ENCODE measurements at regions not wholly inside any gene's neighbourhood (a gene's known extent, or its start where the extent isn't known, plus 50 kb on each side); places are given as distances from the start of the nearest gene placed in this dataset.
A peak's percentile ranks its signal among the peaks of the same experiment; 100 is the strongest.
"Not testable (repeated sequence)": the region's sequence is repeated elsewhere in the genome, so short reads cannot be mapped to it uniquely, and the experiment has no call there.

DNA sequence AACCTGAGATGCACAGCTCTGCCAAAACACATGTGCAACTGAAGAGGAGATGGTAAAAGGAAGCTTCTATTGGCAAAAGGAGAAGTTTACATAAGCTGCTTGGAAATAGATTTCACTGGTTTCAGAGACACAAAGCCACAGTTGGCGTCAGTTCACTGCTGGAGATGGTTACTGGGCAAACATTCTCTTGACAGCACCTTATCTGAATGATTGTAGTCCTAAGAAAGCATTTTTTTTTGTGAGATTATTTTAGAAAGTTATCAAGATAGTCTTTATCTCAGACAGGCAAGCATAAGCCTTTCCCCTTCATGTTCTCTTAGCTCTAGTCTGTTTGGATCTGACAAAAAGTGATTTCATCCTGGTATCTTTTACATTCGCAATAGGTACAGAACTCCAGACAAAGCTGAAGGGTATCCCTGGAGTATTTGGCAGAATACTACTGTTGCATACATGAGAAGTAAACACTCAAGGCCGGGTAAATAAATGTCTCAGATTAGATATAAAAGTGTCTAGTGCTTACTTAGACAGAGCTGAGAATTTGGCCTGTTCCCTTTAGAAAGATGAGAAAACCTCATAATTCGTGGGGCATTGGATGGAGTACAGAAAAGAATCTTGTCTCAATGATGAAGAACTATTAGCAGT is 1668.0 kb upstream of the NUDT12 start:
- DNase-seq, result peak; percentile 52

DNA sequence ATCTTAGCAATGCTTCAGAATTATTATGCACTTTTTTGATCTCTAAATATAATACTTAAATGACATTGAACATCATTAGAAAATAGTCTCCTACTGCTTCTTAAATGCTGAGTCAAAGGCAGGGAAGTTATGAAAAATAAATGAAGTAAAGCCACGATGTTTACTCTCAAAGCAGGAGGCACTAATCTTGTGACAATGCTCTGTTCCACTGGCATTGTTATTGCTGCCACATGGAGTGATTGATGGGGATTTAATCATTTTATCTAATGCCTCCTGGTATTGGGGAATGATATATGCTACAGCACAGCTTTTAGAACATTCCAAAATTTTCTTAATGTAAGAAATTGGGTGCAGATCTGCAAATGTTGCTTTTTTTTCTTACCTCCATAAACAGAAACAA is 1655.4 kb upstream of the NUDT12 start:
- DNase-seq, result peak; percentile 31

- no peak for DNase-seq
Observed at GRCh38 chr5:105213078-105213477, 1650.5 kb upstream of the NUDT12 start.

DNA sequence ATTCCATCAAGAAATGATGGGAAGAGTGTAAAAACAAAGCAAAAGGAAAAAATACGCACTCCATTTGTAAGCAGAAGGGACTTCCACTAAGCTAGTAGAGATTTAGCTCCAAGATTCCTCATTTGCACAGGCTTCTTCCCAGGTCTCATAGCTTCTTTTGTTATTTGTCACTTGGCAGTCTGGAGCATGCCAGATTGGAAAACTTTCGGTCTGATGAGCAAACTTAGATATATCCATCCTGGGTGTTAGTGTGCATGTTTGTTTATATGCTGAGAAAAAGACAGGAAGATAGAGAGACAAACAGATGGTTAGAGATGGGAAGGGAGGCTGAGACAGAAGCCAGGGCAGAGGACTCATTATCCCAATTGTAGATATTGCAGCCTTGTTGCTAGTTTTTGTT is 1644.5 kb upstream of the NUDT12 start:
- no peak for DNase-seq

- DNase-seq, result no peak
Observed at GRCh38 chr5:105197531-105197930, 1634.9 kb upstream of the NUDT12 start.

DNA sequence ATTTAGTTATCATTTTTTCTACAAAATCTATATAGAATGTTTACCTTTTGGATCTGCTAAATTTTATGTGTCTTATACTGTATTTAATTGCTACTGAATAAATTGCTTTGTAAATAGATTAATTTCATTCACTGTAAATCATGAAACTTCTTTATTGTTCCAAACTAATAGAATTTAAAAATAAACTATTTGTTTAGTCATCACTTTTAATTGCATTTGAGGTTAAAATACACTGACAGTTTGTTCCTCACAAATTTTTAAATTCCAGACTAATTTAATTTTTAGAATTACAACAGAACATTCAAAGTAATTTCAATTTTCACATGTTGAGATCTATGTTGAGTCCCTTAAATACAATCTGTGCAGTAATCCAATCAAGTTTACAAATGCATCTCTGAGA is 1633.2 kb upstream of the NUDT12 start:
- no peak for DNase-seq

DNA sequence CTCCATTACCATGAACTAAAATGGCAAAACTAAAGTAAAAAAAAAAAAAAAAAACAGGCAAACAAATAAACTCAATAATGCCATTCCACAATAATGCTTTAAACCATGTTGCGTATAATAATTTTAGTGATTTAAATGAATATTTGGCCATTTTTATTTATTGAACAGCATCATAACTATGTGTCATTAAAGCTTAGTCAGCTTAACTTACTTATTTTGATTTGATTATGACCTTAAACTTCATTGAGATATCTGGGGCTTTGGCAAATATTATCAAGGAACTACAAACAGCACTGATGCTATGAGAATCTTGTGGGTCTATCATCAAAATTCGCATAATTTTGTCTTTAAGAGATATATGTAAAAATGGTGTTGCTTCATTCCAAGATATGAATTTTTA is 1610.3 kb upstream of the NUDT12 start:
- DNase-seq, result no peak

GRCh38 chr5:105168806-105169205 is 1606.2 kb upstream of the NUDT12 start:
- DNase-seq, result no peak

- no peak for DNase-seq
Observed at GRCh38 chr5:105167092-105167491, 1604.5 kb upstream of the NUDT12 start.

DNA sequence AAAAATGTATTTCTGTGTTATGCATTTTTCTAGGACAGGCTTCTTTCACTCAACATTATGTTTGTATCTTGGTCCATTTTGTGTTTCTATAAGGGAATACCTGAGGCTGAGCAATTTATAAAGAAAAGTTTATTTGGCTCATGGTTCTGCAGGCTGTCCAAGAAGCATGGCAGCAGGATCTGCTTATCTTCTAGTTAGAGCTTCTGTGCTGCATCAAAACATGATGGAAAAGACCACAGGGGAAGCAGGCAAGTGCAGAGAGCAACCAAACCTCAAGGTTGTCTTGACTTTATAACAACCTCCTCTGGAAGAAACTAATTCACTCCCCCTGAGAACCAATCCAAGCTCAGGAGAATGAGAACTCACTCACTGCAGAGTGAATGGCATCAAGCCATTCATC is 1601.0 kb upstream of the NUDT12 start:
- DNase-seq, result no peak

- not testable (repeated sequence) for DNase-seq
Observed at GRCh38 chr5:105162557-105162956, 1600.0 kb upstream of the NUDT12 start.

GRCh38 chr5:105158526-105158925 is 1595.9 kb upstream of the NUDT12 start:
- DNase-seq, result no peak

DNA sequence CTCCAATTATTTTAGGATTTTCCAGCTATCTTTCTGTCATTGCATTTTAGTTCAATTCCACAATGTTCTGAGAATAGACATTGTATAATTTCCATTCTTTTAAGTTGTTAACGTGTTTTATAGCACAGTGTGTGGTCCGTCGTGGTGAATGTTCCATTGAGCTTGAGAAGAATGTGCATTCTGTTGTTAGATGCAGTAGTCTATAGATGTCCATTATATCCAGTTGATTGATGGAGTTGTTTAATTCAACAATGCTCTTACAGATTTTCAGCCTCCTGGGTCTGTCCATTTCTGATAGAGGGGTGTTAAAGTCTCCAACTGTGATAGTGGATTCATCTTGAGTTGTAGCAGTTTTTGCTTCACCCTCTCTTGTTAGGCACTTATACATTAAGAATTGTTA is 1587.7 kb upstream of the NUDT12 start:
- DNase-seq, result peak; percentile 1

GRCh38 chr5:105146867-105147266 is 1584.3 kb upstream of the NUDT12 start:
- no peak for DNase-seq

DNA sequence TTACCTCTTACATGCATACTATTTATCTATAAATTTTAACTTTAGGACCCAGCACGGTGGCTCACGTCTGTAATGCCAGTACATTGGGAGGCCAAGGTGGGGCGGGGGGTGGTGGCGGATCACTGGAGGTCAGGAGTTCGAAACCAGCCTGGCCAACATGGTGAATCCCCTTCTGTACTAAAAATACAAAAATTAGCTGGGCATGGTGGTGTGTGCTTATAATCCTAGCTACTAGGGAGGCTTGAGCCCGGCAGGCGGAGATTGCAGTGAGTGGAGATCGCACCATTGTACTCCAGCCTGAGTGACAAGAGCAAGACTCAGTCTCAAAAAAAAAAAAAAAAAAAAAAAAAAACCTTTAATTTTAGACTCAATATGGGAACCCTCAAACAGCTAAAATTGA is 1582.6 kb upstream of the NUDT12 start:
- no peak for DNase-seq

- no peak for DNase-seq
Observed at GRCh38 chr5:105134328-105134727, 1571.7 kb upstream of the NUDT12 start.

- DNase-seq, result no peak
Observed at GRCh38 chr5:105133087-105133486, 1570.5 kb upstream of the NUDT12 start.

- DNase-seq, result no peak
Observed at GRCh38 chr5:105132581-105132980, 1570.0 kb upstream of the NUDT12 start.

DNA sequence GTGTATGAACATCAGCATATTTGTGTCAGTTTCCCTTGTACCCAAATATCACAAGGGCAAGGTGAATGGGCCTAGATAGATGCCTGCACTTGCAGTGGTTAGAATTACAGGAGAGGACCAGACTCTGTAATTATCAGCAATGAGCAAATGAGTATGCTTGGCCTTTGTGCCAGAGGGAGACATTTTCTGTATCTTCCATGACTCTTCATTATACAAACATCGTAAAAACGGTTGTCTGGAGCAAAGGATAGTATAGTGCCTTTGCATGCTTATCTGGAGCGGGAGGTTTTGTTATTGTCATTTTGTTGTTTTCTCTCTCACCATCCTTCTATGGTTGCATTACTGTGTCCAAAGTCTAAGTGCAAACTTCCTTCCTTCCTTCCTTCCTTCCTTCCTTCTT is 1568.5 kb upstream of the NUDT12 start:
- no peak for DNase-seq

- no peak for DNase-seq
Observed at GRCh38 chr5:105101577-105101976, 1539.0 kb upstream of the NUDT12 start.

GRCh38 chr5:105088961-105089360 is 1526.4 kb upstream of the NUDT12 start:
- DNase-seq, result no peak

- DNase-seq, result no peak
Observed at GRCh38 chr5:105088102-105088501, 1525.5 kb upstream of the NUDT12 start.

GRCh38 chr5:105057893-105058292 is 1495.3 kb upstream of the NUDT12 start:
- no peak for DNase-seq

DNA sequence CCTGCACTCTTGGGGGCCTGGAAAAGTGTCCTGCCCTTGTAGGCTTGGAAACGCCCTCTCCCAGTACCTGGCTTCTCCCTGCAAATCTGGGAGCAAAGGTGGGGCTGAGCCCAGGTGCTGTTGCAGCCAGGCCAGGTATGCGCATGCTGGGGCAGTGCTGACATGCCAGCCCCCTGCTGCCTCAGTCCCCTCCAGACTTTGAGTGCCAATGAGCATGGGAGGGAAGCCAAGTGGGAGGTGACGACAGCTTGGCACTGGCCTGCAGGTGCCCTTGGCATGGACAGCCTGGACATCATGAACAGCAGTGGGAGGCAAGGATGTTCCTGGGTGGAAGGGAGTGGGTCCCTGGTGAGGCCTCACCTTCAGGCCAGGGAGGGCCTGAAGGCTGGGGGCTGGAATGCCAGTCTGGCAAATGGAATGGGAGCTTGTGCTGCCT is 1494.4 kb upstream of the NUDT12 start:
- no peak for DNase-seq

GRCh38 chr5:105054406-105054805 is 1491.8 kb upstream of the NUDT12 start:
- DNase-seq, result no peak

- no peak for DNase-seq
Observed at GRCh38 chr5:105042623-105043022, 1480.0 kb upstream of the NUDT12 start.
